Esophagus muscularis mucosa (tissue), 4 donors: ENCODE measurements at regions not wholly inside any gene's neighbourhood (a gene's known extent, or its start where the extent isn't known, plus 50 kb on each side); places are given as distances from the start of the nearest gene placed in this dataset.

Experiments used
- DNase-seq: peaks from one replicate; pipeline ENCODE4 v3.0.0-alpha.2; 2017; ENCODE audit errors: extremely low spot score
- H3K27ac ChIP-seq, 4 donors: fragments of 200-600 bp; sonication (generic); replicated peaks in 1 of 4; 1 replicate in 3 of 4; 2 replicates in 1 of 4; pipeline ENCODE4 v1.5.1; 2016 to 2019; ENCODE audit warnings: mild to moderate bottlenecking in 1 of 4
- H3K27me3 ChIP-seq, 4 donors: fragments of 200-600 bp; sonication (generic); one replicate each; pipeline versions ENCODE4 v1.5.1 to v1.6.0; 2016 to 2019
- H3K36me3 ChIP-seq, 4 donors: fragments of 200-600 bp; sonication (generic); one replicate each; pipeline ENCODE4 v1.5.1; 2016 to 2019
- H3K4me1 ChIP-seq, 4 donors: fragments of 200-600 bp; sonication (generic); one replicate each; pipeline ENCODE4 v1.5.1; 2016 to 2019
- H3K4me3 ChIP-seq, 4 donors: fragments of 200-600 bp; sonication (generic); 1 replicate in 2 of 4; 2 replicates in 2 of 4; pipeline ENCODE4 v1.5.1; 2016 to 2019; ENCODE audit warnings: mild to moderate bottlenecking in 4 of 4, moderate library complexity in 1 of 4
- H3K9me3 ChIP-seq, 4 donors: fragments of 200-600 bp; sonication (generic); 1 replicate in 3 of 4; 2 replicates in 1 of 4; pipeline ENCODE4 v1.5.1; 2016 to 2019
- CTCF ChIP-seq, 3 experiments: fragments of 200-600 bp in 2 of 3; fragments of 450-650 bp in 1 of 3; sonication (generic) in 2 of 3; IDR thresholded peaks; one replicate each; pipeline ENCODE4 v1.5.1; 2017 to 2019; ENCODE audit warnings: antibody characterized with exemption in 3 of 3, mild to moderate bottlenecking in 2 of 3, moderate library complexity in 1 of 3
- EP300 ChIP-seq: sonication (generic); formaldehyde crosslinking; IDR thresholded peaks from one replicate; pipeline ENCODE4 v1.6.1; 2017; ENCODE audit warnings: antibody characterized with exemption
- POLR2A ChIP-seq: fragments of 450-650 bp; IDR thresholded peaks from one replicate; pipeline ENCODE4 v1.6.1; 2017; ENCODE audit warnings: antibody characterized with exemption, moderate library complexity, mild to moderate bottlenecking, low read depth
- POLR2AphosphoS5 ChIP-seq, 2 donors: sonication (generic); formaldehyde crosslinking; IDR thresholded peaks; one replicate each; pipeline ENCODE4 v1.6.1; 2017; ENCODE audit warnings: antibody characterized with exemption in 2 of 2
- WGBS: methylation state at CpG from one replicate; pipeline ENCODE4 v1.1.5; 2018; 5-methylcytosine and 5-hydroxymethylcytosine counted together
- intact Hi-C: fragments of 100-400 bp; cut with DNase I; formaldehyde crosslinking; loops from one replicate; pipeline ENCODE4 v1.15.1; 2023

- TF ChIP-seq POLR2A (no peak), EP300 (no peak), CTCF (IDR thresholded peaks at IDR 0.05) (no peak), POLR2AphosphoS5 (IDR thresholded peaks at IDR 0.05) (no peak)
- intact Hi-C loops = no loop called here
These were observed 182.9 kb upstream of the TACR3 start for GRCh38 chr4:103902730-103903129.

GRCh38 chr4:103895876-103896465 is 176.2 kb upstream of the TACR3 start:
- no peaks in the 10 kb centered on the region for H3K9me3 ChIP-seq
- H3K4me3 ChIP-seq = no peak overlapping the region
- H3K27ac ChIP-seq = no peak overlapping the region
- no peaks in the 10 kb centered on the region for H3K27me3 ChIP-seq
- no peak for TF ChIP-seq EP300
- TF ChIP-seq POLR2AphosphoS5 (IDR thresholded peaks at IDR 0.05) = no peak
- no peak for TF ChIP-seq POLR2A
- no peak for TF ChIP-seq CTCF (IDR thresholded peaks at IDR 0.05)
- DNase-seq = no peak
- no peaks in the 10 kb centered on the region for H3K36me3 ChIP-seq
- intact Hi-C loops = no loop called here
- no peaks in the 10 kb centered on the region for H3K4me1 ChIP-seq

More at GRCh38 chr4:103902730-103903129, 182.9 kb upstream of the TACR3 start:
- WGBS = 89% methylated on average over 2 of the region's 2 CpGs
- Histone ChIP-seq H3K36me3 (no peaks in the 10 kb centered on the region), H3K27ac (no peak overlapping the region), H3K4me3 (no peak overlapping the region), H3K4me1 (no peaks in the 10 kb centered on the region), H3K9me3 (no peaks in the 10 kb centered on the region), H3K27me3 (no peaks in the 10 kb centered on the region)
- DNase-seq = no peak

- H3K36me3 ChIP-seq = no peaks in the 10 kb centered on the region
- no peak overlapping the region for H3K27ac ChIP-seq
- WGBS = 77% methylated on average over 3 of the region's 3 CpGs
- no peaks in the 10 kb centered on the region for H3K27me3 ChIP-seq
- no peak overlapping the region for H3K4me3 ChIP-seq
- no peak for DNase-seq
- H3K4me1 ChIP-seq = no peaks in the 10 kb centered on the region
- no peaks in the 10 kb centered on the region for H3K9me3 ChIP-seq
- intact Hi-C loops = no loop called here
- TF ChIP-seq POLR2AphosphoS5 (IDR thresholded peaks at IDR 0.05) (no peak), CTCF (IDR thresholded peaks at IDR 0.05) (no peak), POLR2A (no peak), EP300 (no peak)
These were observed 172.8 kb upstream of the TACR3 start for GRCh38 chr4:103892586-103892985.

- WGBS = 73% methylated on average over 1 of the region's 1 CpG
These were observed 167.4 kb upstream of the TACR3 start for GRCh38 chr4:103887191-103887590.

More at GRCh38 chr4:103887191-103887590, 167.4 kb upstream of the TACR3 start:
- DNase-seq = no peak
- TF ChIP-seq CTCF (IDR thresholded peaks at IDR 0.05) = no peak
- TF ChIP-seq POLR2AphosphoS5 (IDR thresholded peaks at IDR 0.05) = no peak
- no peak for TF ChIP-seq POLR2A
- no peak for TF ChIP-seq EP300
- no peaks in the 10 kb centered on the region for H3K36me3 ChIP-seq
- no peak overlapping the region for H3K27ac ChIP-seq
- no peaks in the 10 kb centered on the region for H3K4me1 ChIP-seq
- H3K4me3 ChIP-seq = no peak overlapping the region
- intact Hi-C loops = no loop called here
- no peaks in the 10 kb centered on the region for H3K9me3 ChIP-seq
- no peaks in the 10 kb centered on the region for H3K27me3 ChIP-seq
